ENCODE measurements at regions not wholly inside any gene's neighbourhood (a gene's known extent, or its start where the extent isn't known, plus 50 kb on each side); places are given as distances from the start of the nearest gene placed in this dataset.

GRCh38 chr7:80373429-80374032, 138.3 kb downstream of the GNAT3 start:
- TF ChIP-seq CTCF (conservative IDR thresholded peaks at IDR 0.05; ENCODE audit: low read depth in 2 of 2) (no peak), POLR2AphosphoS5 (IDR thresholded peaks at IDR 0.05; ENCODE audit: low read depth) (no peak)

Data from GM23338 (cell line).